ENCODE measurements at regions not wholly inside any gene's neighbourhood (a gene's known extent, or its start where the extent isn't known, plus 50 kb on each side); places are given as distances from the start of the nearest gene placed in this dataset.

GRCh38 chr2:48148841-48149430 is 165.5 kb upstream of the FOXN2 start:
- H3K9me3 ChIP-seq (ENCODE audit: control insufficient read depth, low read length), result no peaks in the 10 kb centered on the region
- no peaks in the 10 kb centered on the region for H3K36me3 ChIP-seq (ENCODE audit: control insufficient read depth, insufficient read depth, low read length)
- H3K4me3 ChIP-seq (ENCODE audit: low read length), result no peak overlapping the region
- H3K9ac ChIP-seq (ENCODE audit: low read length), result no peak overlapping the region
- no peaks in the 10 kb centered on the region for H3K27me3 ChIP-seq (ENCODE audit: control insufficient read depth, insufficient read depth, low read length)
- H3K4me1 ChIP-seq (ENCODE audit: control insufficient read depth, insufficient read depth, low read length), result no peaks in the 10 kb centered on the region

- H3K4me3 ChIP-seq (ENCODE audit: low read length), result no peak overlapping the region
- H3K9me3 ChIP-seq (ENCODE audit: control insufficient read depth, low read length), result no peaks in the 10 kb centered on the region
- H3K4me1 ChIP-seq (ENCODE audit: control insufficient read depth, insufficient read depth, low read length), result no peaks in the 10 kb centered on the region
- no peak overlapping the region for H3K9ac ChIP-seq (ENCODE audit: low read length)
- no peaks in the 10 kb centered on the region for H3K36me3 ChIP-seq (ENCODE audit: control insufficient read depth, insufficient read depth, low read length)
- no peaks in the 10 kb centered on the region for H3K27me3 ChIP-seq (ENCODE audit: control insufficient read depth, insufficient read depth, low read length)
Observed at GRCh38 chr2:48157150-48157549, 157.3 kb upstream of the FOXN2 start.

- Histone ChIP-seq H3K4me1 (ENCODE audit: control insufficient read depth, insufficient read depth, low read length) (no peaks in the 10 kb centered on the region), H3K9ac (ENCODE audit: low read length) (no peak overlapping the region), H3K36me3 (ENCODE audit: control insufficient read depth, insufficient read depth, low read length) (no peaks in the 10 kb centered on the region), H3K4me3 (ENCODE audit: low read length) (no peak overlapping the region), H3K27me3 (ENCODE audit: control insufficient read depth, insufficient read depth, low read length) (no peaks in the 10 kb centered on the region), H3K9me3 (ENCODE audit: control insufficient read depth, low read length) (no peaks in the 10 kb centered on the region)
Observed at GRCh38 chr2:48161628-48162027, 152.9 kb upstream of the FOXN2 start.

GRCh38 chr2:48162742-48163141 is 151.7 kb upstream of the FOXN2 start:
- Histone ChIP-seq H3K4me3 (ENCODE audit: low read length) (no peak overlapping the region), H3K4me1 (ENCODE audit: control insufficient read depth, insufficient read depth, low read length) (no peaks in the 10 kb centered on the region), H3K9me3 (ENCODE audit: control insufficient read depth, low read length) (no peaks in the 10 kb centered on the region), H3K9ac (ENCODE audit: low read length) (no peak overlapping the region), H3K27me3 (ENCODE audit: control insufficient read depth, insufficient read depth, low read length) (no peaks in the 10 kb centered on the region), H3K36me3 (ENCODE audit: control insufficient read depth, insufficient read depth, low read length) (no peaks in the 10 kb centered on the region)

- Histone ChIP-seq H3K9ac (ENCODE audit: low read length) (no peak overlapping the region), H3K9me3 (ENCODE audit: control insufficient read depth, low read length) (no peaks in the 10 kb centered on the region), H3K27me3 (ENCODE audit: control insufficient read depth, insufficient read depth, low read length) (no peaks in the 10 kb centered on the region), H3K36me3 (ENCODE audit: control insufficient read depth, insufficient read depth, low read length) (no peaks in the 10 kb centered on the region), H3K4me3 (ENCODE audit: low read length) (no peak overlapping the region), H3K4me1 (ENCODE audit: control insufficient read depth, insufficient read depth, low read length) (no peaks in the 10 kb centered on the region)
Observed at GRCh38 chr2:48165070-48165753, 149.3 kb upstream of the FOXN2 start.

GRCh38 chr2:48169141-48169592 is 145.3 kb upstream of the FOXN2 start:
- no peaks in the 10 kb centered on the region for H3K27me3 ChIP-seq (ENCODE audit: control insufficient read depth, insufficient read depth, low read length)
- H3K4me1 ChIP-seq (ENCODE audit: control insufficient read depth, insufficient read depth, low read length), result no peaks in the 10 kb centered on the region
- no peaks in the 10 kb centered on the region for H3K9me3 ChIP-seq (ENCODE audit: control insufficient read depth, low read length)
- no peak overlapping the region for H3K9ac ChIP-seq (ENCODE audit: low read length)
- no peaks in the 10 kb centered on the region for H3K36me3 ChIP-seq (ENCODE audit: control insufficient read depth, insufficient read depth, low read length)
- H3K4me3 ChIP-seq (ENCODE audit: low read length), result no peak overlapping the region

GRCh38 chr2:48170281-48170680 is 144.2 kb upstream of the FOXN2 start:
- no peaks in the 10 kb centered on the region for H3K27me3 ChIP-seq (ENCODE audit: control insufficient read depth, insufficient read depth, low read length)
- H3K9me3 ChIP-seq (ENCODE audit: control insufficient read depth, low read length), result no peaks in the 10 kb centered on the region
- no peak overlapping the region for H3K9ac ChIP-seq (ENCODE audit: low read length)
- no peaks in the 10 kb centered on the region for H3K4me1 ChIP-seq (ENCODE audit: control insufficient read depth, insufficient read depth, low read length)
- no peaks in the 10 kb centered on the region for H3K36me3 ChIP-seq (ENCODE audit: control insufficient read depth, insufficient read depth, low read length)
- H3K4me3 ChIP-seq (ENCODE audit: low read length), result no peak overlapping the region

- H3K27me3 ChIP-seq (ENCODE audit: control insufficient read depth, insufficient read depth, low read length), result no peaks in the 10 kb centered on the region
- no peaks in the 10 kb centered on the region for H3K9me3 ChIP-seq (ENCODE audit: control insufficient read depth, low read length)
- H3K9ac ChIP-seq (ENCODE audit: low read length), result no peak overlapping the region
- H3K36me3 ChIP-seq (ENCODE audit: control insufficient read depth, insufficient read depth, low read length), result no peaks in the 10 kb centered on the region
- H3K4me3 ChIP-seq (ENCODE audit: low read length), result no peak overlapping the region
- H3K4me1 ChIP-seq (ENCODE audit: control insufficient read depth, insufficient read depth, low read length), result no peaks in the 10 kb centered on the region
Observed at GRCh38 chr2:48173141-48173540, 141.3 kb upstream of the FOXN2 start.

- Histone ChIP-seq H3K4me1 (ENCODE audit: control insufficient read depth, insufficient read depth, low read length) (no peaks in the 10 kb centered on the region), H3K9ac (ENCODE audit: low read length) (no peak overlapping the region), H3K9me3 (ENCODE audit: control insufficient read depth, low read length) (no peaks in the 10 kb centered on the region), H3K4me3 (ENCODE audit: low read length) (no peak overlapping the region), H3K36me3 (ENCODE audit: control insufficient read depth, insufficient read depth, low read length) (no peaks in the 10 kb centered on the region), H3K27me3 (ENCODE audit: control insufficient read depth, insufficient read depth, low read length) (no peaks in the 10 kb centered on the region)
Observed at GRCh38 chr2:48174503-48174902, 140.0 kb upstream of the FOXN2 start.

GRCh38 chr2:48175254-48175653 is 139.2 kb upstream of the FOXN2 start:
- no peak overlapping the region for H3K9ac ChIP-seq (ENCODE audit: low read length)
- no peaks in the 10 kb centered on the region for H3K4me1 ChIP-seq (ENCODE audit: control insufficient read depth, insufficient read depth, low read length)
- H3K27me3 ChIP-seq (ENCODE audit: control insufficient read depth, insufficient read depth, low read length), result no peaks in the 10 kb centered on the region
- H3K36me3 ChIP-seq (ENCODE audit: control insufficient read depth, insufficient read depth, low read length), result no peaks in the 10 kb centered on the region
- no peak overlapping the region for H3K4me3 ChIP-seq (ENCODE audit: low read length)
- no peaks in the 10 kb centered on the region for H3K9me3 ChIP-seq (ENCODE audit: control insufficient read depth, low read length)

GRCh38 chr2:48175656-48176055 is 138.8 kb upstream of the FOXN2 start:
- H3K4me1 ChIP-seq (ENCODE audit: control insufficient read depth, insufficient read depth, low read length), result no peaks in the 10 kb centered on the region
- H3K9ac ChIP-seq (ENCODE audit: low read length), result no peak overlapping the region
- H3K27me3 ChIP-seq (ENCODE audit: control insufficient read depth, insufficient read depth, low read length), result no peaks in the 10 kb centered on the region
- no peaks in the 10 kb centered on the region for H3K9me3 ChIP-seq (ENCODE audit: control insufficient read depth, low read length)
- H3K4me3 ChIP-seq (ENCODE audit: low read length), result no peak overlapping the region
- no peaks in the 10 kb centered on the region for H3K36me3 ChIP-seq (ENCODE audit: control insufficient read depth, insufficient read depth, low read length)

- Histone ChIP-seq H3K4me1 (ENCODE audit: control insufficient read depth, insufficient read depth, low read length) (no peaks in the 10 kb centered on the region), H3K36me3 (ENCODE audit: control insufficient read depth, insufficient read depth, low read length) (no peaks in the 10 kb centered on the region), H3K9me3 (ENCODE audit: control insufficient read depth, low read length) (no peaks in the 10 kb centered on the region), H3K4me3 (ENCODE audit: low read length) (no peak overlapping the region), H3K27me3 (ENCODE audit: control insufficient read depth, insufficient read depth, low read length) (no peaks in the 10 kb centered on the region), H3K9ac (ENCODE audit: low read length) (no peak overlapping the region)
Observed at GRCh38 chr2:48176876-48177275, 137.6 kb upstream of the FOXN2 start.
